Neural crest cell (in vitro differentiated cells): ENCODE measurements at regions not wholly inside any gene's neighbourhood (a gene's known extent, or its start where the extent isn't known, plus 50 kb on each side); places are given as distances from the start of the nearest gene placed in this dataset.
"Not testable (repeated sequence)": the region's sequence is repeated elsewhere in the genome, so short reads cannot be mapped to it uniquely, and the experiment has no call there.

Experiments
- DNase-seq: peaks from one replicate; pipeline ENCODE4 v3.0.0; 2021; ENCODE audit warnings: low read depth, mixed read lengths, low spot score
- H3K27ac Mint-ChIP-seq: one replicate; pipeline ENCODE4 v1.8.0; 2021; ENCODE audit warnings: mild to moderate bottlenecking, mixed read lengths; ENCODE audit not compliant: unreplicated experiment
- H3K27me3 Mint-ChIP-seq: 2 replicates; pipeline ENCODE4 v1.8.0; 2021; ENCODE audit warnings: low read depth, mild to moderate bottlenecking, mixed read lengths
- H3K36me3 Mint-ChIP-seq: 2 replicates; pipeline ENCODE4 v1.8.0; 2021; ENCODE audit warnings: low read depth, mild to moderate bottlenecking, mixed read lengths
- H3K4me1 Mint-ChIP-seq: 2 replicates; pipeline ENCODE4 v1.8.0; 2021; ENCODE audit warnings: mixed read lengths
- H3K4me3 Mint-ChIP-seq: one replicate; pipeline ENCODE4 v1.8.0; 2021; ENCODE audit warnings: mild to moderate bottlenecking, mixed read lengths
- H3K9me3 Mint-ChIP-seq: 2 replicates; pipeline ENCODE4 v1.8.0; 2021; ENCODE audit warnings: mixed read lengths

- H3K36me3 Mint-ChIP-seq, H3K27ac Mint-ChIP-seq, DNase-seq, H3K4me1 Mint-ChIP-seq, H3K4me3 Mint-ChIP-seq, H3K9me3 Mint-ChIP-seq, H3K27me3 Mint-ChIP-seq: not testable (repeated sequence)
Observed at GRCh38 chr9:63450836-63451235, 1834.2 kb downstream of the FOXD4L5 start.

- H3K27ac Mint-ChIP-seq, result not testable (repeated sequence)
Observed at GRCh38 chr9:63425123-63425522, 1859.9 kb downstream of the FOXD4L5 start.

GRCh38 chr9:63390897-63391296 is 1894.1 kb downstream of the FOXD4L5 start:
- not testable (repeated sequence) for H3K9me3 Mint-ChIP-seq, H3K4me3 Mint-ChIP-seq, H3K27ac Mint-ChIP-seq, H3K27me3 Mint-ChIP-seq, H3K4me1 Mint-ChIP-seq, DNase-seq, H3K36me3 Mint-ChIP-seq

More at GRCh38 chr9:63425123-63425522, 1859.9 kb downstream of the FOXD4L5 start:
- DNase-seq, H3K9me3 Mint-ChIP-seq, H3K4me3 Mint-ChIP-seq, H3K36me3 Mint-ChIP-seq, H3K27me3 Mint-ChIP-seq, H3K4me1 Mint-ChIP-seq: not testable (repeated sequence)

- H3K9me3 Mint-ChIP-seq, H3K36me3 Mint-ChIP-seq, H3K27me3 Mint-ChIP-seq, H3K27ac Mint-ChIP-seq, H3K4me1 Mint-ChIP-seq: not testable (repeated sequence)
- H3K4me3 Mint-ChIP-seq, result peak overlapping the region; percentile 92
- DNase-seq, result peak; percentile 8
Observed at GRCh38 chr9:63385479-63385878, 1899.5 kb downstream of the FOXD4L5 start.

GRCh38 chr9:63379864-63380263 is 1905.1 kb downstream of the FOXD4L5 start:
- H3K27me3 Mint-ChIP-seq, H3K4me1 Mint-ChIP-seq, DNase-seq, H3K4me3 Mint-ChIP-seq, H3K27ac Mint-ChIP-seq, H3K9me3 Mint-ChIP-seq, H3K36me3 Mint-ChIP-seq: not testable (repeated sequence)

- not testable (repeated sequence) for H3K9me3 Mint-ChIP-seq, H3K4me3 Mint-ChIP-seq, H3K27ac Mint-ChIP-seq, H3K27me3 Mint-ChIP-seq, DNase-seq, H3K4me1 Mint-ChIP-seq, H3K36me3 Mint-ChIP-seq
Observed at GRCh38 chr9:63354219-63354618, 1930.8 kb downstream of the FOXD4L5 start.

GRCh38 chr9:63347347-63347746 is 1937.7 kb downstream of the FOXD4L5 start:
- H3K27me3 Mint-ChIP-seq, H3K4me3 Mint-ChIP-seq, H3K4me1 Mint-ChIP-seq: not testable (repeated sequence)

GRCh38 chr9:63346310-63347048 is 1938.5 kb downstream of the FOXD4L5 start:
- H3K36me3 Mint-ChIP-seq, H3K4me1 Mint-ChIP-seq, H3K9me3 Mint-ChIP-seq, H3K27me3 Mint-ChIP-seq, H3K4me3 Mint-ChIP-seq, DNase-seq: not testable (repeated sequence)
- peak overlapping the region; percentile 84 for H3K27ac Mint-ChIP-seq

More at GRCh38 chr9:63347347-63347746, 1937.7 kb downstream of the FOXD4L5 start:
- H3K9me3 Mint-ChIP-seq, H3K27ac Mint-ChIP-seq, H3K36me3 Mint-ChIP-seq, DNase-seq: not testable (repeated sequence)

GRCh38 chr9:63344408-63344807 is 1940.6 kb downstream of the FOXD4L5 start:
- not testable (repeated sequence) for H3K4me3 Mint-ChIP-seq, H3K27ac Mint-ChIP-seq, H3K27me3 Mint-ChIP-seq, H3K4me1 Mint-ChIP-seq, H3K36me3 Mint-ChIP-seq, H3K9me3 Mint-ChIP-seq, DNase-seq

GRCh38 chr9:63342528-63342927 is 1942.5 kb downstream of the FOXD4L5 start:
- peaks cover 15% of the 10 kb centered on the region for H3K4me1 Mint-ChIP-seq
- DNase-seq, H3K36me3 Mint-ChIP-seq, H3K27ac Mint-ChIP-seq, H3K4me3 Mint-ChIP-seq, H3K27me3 Mint-ChIP-seq, H3K9me3 Mint-ChIP-seq: not testable (repeated sequence)

GRCh38 chr9:63337899-63338604 is 1947.0 kb downstream of the FOXD4L5 start:
- H3K27ac Mint-ChIP-seq, result peak overlapping the region; percentile 98
- H3K4me1 Mint-ChIP-seq, H3K27me3 Mint-ChIP-seq, H3K36me3 Mint-ChIP-seq, H3K9me3 Mint-ChIP-seq, DNase-seq: not testable (repeated sequence)
- H3K4me3 Mint-ChIP-seq, result peak overlapping the region; percentile 54

- not testable (repeated sequence) for H3K27me3 Mint-ChIP-seq, H3K9me3 Mint-ChIP-seq, H3K4me3 Mint-ChIP-seq, DNase-seq, H3K36me3 Mint-ChIP-seq, H3K4me1 Mint-ChIP-seq, H3K27ac Mint-ChIP-seq
Observed at GRCh38 chr9:63335286-63335685, 1949.7 kb downstream of the FOXD4L5 start.

GRCh38 chr9:63334187-63334586 is 1950.8 kb downstream of the FOXD4L5 start:
- H3K27ac Mint-ChIP-seq, DNase-seq, H3K27me3 Mint-ChIP-seq, H3K9me3 Mint-ChIP-seq, H3K36me3 Mint-ChIP-seq, H3K4me1 Mint-ChIP-seq, H3K4me3 Mint-ChIP-seq: not testable (repeated sequence)

- DNase-seq, H3K27me3 Mint-ChIP-seq, H3K4me3 Mint-ChIP-seq, H3K9me3 Mint-ChIP-seq, H3K27ac Mint-ChIP-seq, H3K36me3 Mint-ChIP-seq, H3K4me1 Mint-ChIP-seq: not testable (repeated sequence)
Observed at GRCh38 chr9:63333083-63333482, 1951.9 kb downstream of the FOXD4L5 start.
